ENCODE measurements at regions not wholly inside any gene's neighbourhood (a gene's known extent, or its start where the extent isn't known, plus 50 kb on each side); places are given as distances from the start of the nearest gene placed in this dataset.

DNA sequence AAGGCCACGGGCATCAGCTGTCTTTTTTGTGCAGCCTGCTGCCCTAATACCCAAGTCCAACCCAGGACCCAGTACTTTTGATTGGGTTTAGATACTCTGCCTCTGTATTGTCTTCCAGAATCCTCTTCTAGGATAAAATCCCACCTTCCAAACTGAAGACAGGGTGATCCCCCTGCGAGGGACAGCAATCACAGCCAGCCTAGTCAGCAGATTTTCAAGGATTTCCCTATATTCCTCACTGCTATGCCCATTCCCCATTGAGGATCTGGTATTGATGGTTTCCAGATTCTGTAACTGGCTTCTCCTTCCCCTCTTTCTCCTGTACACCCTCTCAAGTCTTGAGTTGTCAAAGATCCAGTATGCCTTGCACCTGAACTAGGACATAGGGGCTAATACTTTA is 389.4 kb downstream of the TRIM36 start:
- FAIRE-seq (no peak), DNase-seq (no peak)
- TF ChIP-seq, protein P1, sequence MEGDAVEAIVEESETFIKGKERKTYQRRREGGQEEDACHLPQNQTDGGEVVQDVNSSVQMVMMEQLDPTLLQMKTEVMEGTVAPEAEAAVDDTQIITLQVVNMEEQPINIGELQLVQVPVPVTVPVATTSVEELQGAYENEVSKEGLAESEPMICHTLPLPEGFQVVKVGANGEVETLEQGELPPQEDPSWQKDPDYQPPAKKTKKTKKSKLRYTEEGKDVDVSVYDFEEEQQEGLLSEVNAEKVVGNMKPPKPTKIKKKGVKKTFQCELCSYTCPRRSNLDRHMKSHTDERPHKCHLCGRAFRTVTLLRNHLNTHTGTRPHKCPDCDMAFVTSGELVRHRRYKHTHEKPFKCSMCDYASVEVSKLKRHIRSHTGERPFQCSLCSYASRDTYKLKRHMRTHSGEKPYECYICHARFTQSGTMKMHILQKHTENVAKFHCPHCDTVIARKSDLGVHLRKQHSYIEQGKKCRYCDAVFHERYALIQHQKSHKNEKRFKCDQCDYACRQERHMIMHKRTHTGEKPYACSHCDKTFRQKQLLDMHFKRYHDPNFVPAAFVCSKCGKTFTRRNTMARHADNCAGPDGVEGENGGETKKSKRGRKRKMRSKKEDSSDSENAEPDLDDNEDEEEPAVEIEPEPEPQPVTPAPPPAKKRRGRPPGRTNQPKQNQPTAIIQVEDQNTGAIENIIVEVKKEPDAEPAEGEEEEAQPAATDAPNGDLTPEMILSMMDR (IDR thresholded peaks at IDR 0.05; ENCODE audit: borderline replicate concordance, extremely low read depth, insufficient read depth): no peak
- H3K36me3 ChIP-seq (ENCODE audit: control insufficient read depth in 2 of 3, insufficient read depth in 3 of 3, low read length in 3 of 3): no peaks in the 10 kb centered on the region
- no peak overlapping the region for H3K4me3 ChIP-seq (ENCODE audit: low read length in 3 of 3)
- intact Hi-C loops (cut with DNase I): no loop called here
- H3K27me3 ChIP-seq (ENCODE audit: control insufficient read depth, insufficient read depth, low read length): no peaks in the 10 kb centered on the region
- H3K9ac ChIP-seq (ENCODE audit: low read length in 3 of 3): no peak overlapping the region
- no peaks in the 10 kb centered on the region for H3K4me1 ChIP-seq (ENCODE audit: control insufficient read depth in 2 of 3, insufficient read depth in 2 of 3, low read depth in 1 of 3, low read length in 3 of 3)
- no peaks in the 10 kb centered on the region for H3K9me3 ChIP-seq (ENCODE audit: control insufficient read depth in 2 of 3, insufficient read depth in 1 of 3, low read length in 3 of 3)
- no peak overlapping the region for H3K27ac ChIP-seq (ENCODE audit: low read depth in 2 of 2, low read length in 2 of 2)

- no peak for DNase-seq
- FAIRE-seq: no peak
- Histone ChIP-seq H3K4me3 (ENCODE audit: low read length in 3 of 3) (no peak overlapping the region), H3K36me3 (ENCODE audit: control insufficient read depth in 2 of 3, insufficient read depth in 3 of 3, low read length in 3 of 3) (no peaks in the 10 kb centered on the region), H3K27me3 (ENCODE audit: control insufficient read depth, insufficient read depth, low read length) (no peaks in the 10 kb centered on the region), H3K27ac (ENCODE audit: low read depth in 2 of 2, low read length in 2 of 2) (no peak overlapping the region), H3K4me1 (ENCODE audit: control insufficient read depth in 2 of 3, insufficient read depth in 2 of 3, low read depth in 1 of 3, low read length in 3 of 3) (no peaks in the 10 kb centered on the region), H3K9me3 (ENCODE audit: control insufficient read depth in 2 of 3, insufficient read depth in 1 of 3, low read length in 3 of 3) (peaks cover 0 to 9% (median 0%) of the 10 kb centered on the region in 3 donors), H3K9ac (ENCODE audit: low read length in 3 of 3) (no peak overlapping the region)
- intact Hi-C loops (cut with DNase I): no loop called here
- TF ChIP-seq, protein P1 (IDR thresholded peaks at IDR 0.05; ENCODE audit: borderline replicate concordance, extremely low read depth, insufficient read depth): no peak
Observed at GRCh38 chr5:114744406-114744805, 382.5 kb downstream of the KCNN2 start.

- Histone ChIP-seq H3K9ac (ENCODE audit: low read length in 3 of 3) (no peak overlapping the region), H3K4me1 (ENCODE audit: control insufficient read depth in 2 of 3, insufficient read depth in 2 of 3, low read depth in 1 of 3, low read length in 3 of 3) (no peaks in the 10 kb centered on the region), H3K4me3 (ENCODE audit: low read length in 3 of 3) (no peak overlapping the region), H3K27me3 (ENCODE audit: control insufficient read depth, insufficient read depth, low read length) (no peaks in the 10 kb centered on the region), H3K9me3 (ENCODE audit: control insufficient read depth in 2 of 3, insufficient read depth in 1 of 3, low read length in 3 of 3) (no peaks in the 10 kb centered on the region), H3K27ac (ENCODE audit: low read depth in 2 of 2, low read length in 2 of 2) (no peak overlapping the region), H3K36me3 (ENCODE audit: control insufficient read depth in 2 of 3, insufficient read depth in 3 of 3, low read length in 3 of 3) (no peaks in the 10 kb centered on the region)
- intact Hi-C loops (cut with DNase I): no loop called here
- no peak for DNase-seq
- FAIRE-seq: no peak
- TF ChIP-seq, protein P1 (IDR thresholded peaks at IDR 0.05; ENCODE audit: borderline replicate concordance, extremely low read depth, insufficient read depth): no peak
Observed at GRCh38 chr5:114734238-114734637, 372.4 kb downstream of the KCNN2 start.

- H3K36me3 ChIP-seq (ENCODE audit: control insufficient read depth in 2 of 3, insufficient read depth in 3 of 3, low read length in 3 of 3): no peaks in the 10 kb centered on the region
- TF ChIP-seq, protein P1 (IDR thresholded peaks at IDR 0.05; ENCODE audit: borderline replicate concordance, extremely low read depth, insufficient read depth): no peak
- DNase-seq (no peak), FAIRE-seq (no peak)
- H3K9me3 ChIP-seq (ENCODE audit: control insufficient read depth in 2 of 3, insufficient read depth in 1 of 3, low read length in 3 of 3): no peaks in the 10 kb centered on the region
- H3K4me3 ChIP-seq (ENCODE audit: low read length in 3 of 3): no peak overlapping the region
- no peaks in the 10 kb centered on the region for H3K4me1 ChIP-seq (ENCODE audit: control insufficient read depth in 2 of 3, insufficient read depth in 2 of 3, low read depth in 1 of 3, low read length in 3 of 3)
- no peak overlapping the region for H3K9ac ChIP-seq (ENCODE audit: low read length in 3 of 3)
- intact Hi-C loops (cut with DNase I): no loop called here
- H3K27ac ChIP-seq (ENCODE audit: low read depth in 2 of 2, low read length in 2 of 2): no peak overlapping the region
- H3K27me3 ChIP-seq (ENCODE audit: control insufficient read depth, insufficient read depth, low read length): no peaks in the 10 kb centered on the region
Observed at GRCh38 chr5:114729986-114730385, 368.1 kb downstream of the KCNN2 start.
